Stimulated activated CD4-positive, alpha-beta T cell treated with anti-CD3 and anti-CD28 coated beads, Interleukin-1b, Interleukin-23, amount 100 ng/mL, for 1 hour (primary cell): ENCODE measurements at regions not wholly inside any gene's neighbourhood (a gene's known extent, or its start where the extent isn't known, plus 50 kb on each side); places are given as distances from the start of the nearest gene placed in this dataset.
"Not testable (repeated sequence)": the region's sequence is repeated elsewhere in the genome, so short reads cannot be mapped to it uniquely, and the experiment has no call there.

Experiments used
- DNase-seq, 2 donors: peaks; one replicate each; pipeline ENCODE4 v3.0.0-alpha.2; 2020; ENCODE audit warnings: low read depth in 2 of 2

DNA sequence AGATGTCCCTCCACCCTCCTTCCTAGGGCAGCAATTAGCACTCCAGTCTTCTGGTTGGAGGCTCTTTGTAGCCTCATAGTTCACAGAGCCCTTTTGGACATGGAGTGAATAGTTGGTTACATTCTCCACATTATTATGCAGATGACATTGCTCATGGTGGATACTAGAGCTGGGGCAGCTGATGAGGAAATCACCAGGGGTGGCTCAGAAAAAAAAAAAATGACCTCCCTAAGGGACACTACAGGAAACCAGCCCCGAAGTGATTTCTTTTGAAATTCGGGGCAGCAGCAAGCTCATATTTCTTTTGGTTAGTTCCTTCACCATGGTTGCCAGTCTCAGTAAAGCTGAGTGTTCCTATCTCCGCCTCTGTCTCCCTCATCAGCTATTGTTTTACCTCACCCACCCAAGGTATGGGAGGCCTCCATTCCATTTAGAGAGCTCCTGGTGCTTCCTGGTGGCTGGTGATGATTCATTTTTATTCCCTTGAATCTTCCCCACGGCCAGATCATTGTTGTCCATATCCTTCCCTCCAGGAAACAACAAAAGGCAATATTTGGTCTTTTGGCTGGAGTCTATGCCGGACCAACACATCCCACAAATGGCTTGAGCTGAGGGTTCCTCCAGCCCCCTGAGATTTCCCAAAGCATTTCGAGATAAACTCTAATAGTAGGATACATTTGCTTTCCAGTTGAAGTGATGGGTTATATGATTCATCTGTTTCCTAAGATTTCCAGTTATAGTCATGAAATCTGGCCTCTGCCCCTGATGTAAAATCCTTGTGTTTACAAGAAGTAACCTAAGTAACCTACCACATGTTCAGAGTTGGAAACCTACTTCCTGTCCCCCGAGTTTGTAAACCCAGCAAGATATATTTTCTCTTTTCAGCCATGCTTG lies 56.2 kb upstream of the NID2 start:
- no peak for DNase-seq

DNA sequence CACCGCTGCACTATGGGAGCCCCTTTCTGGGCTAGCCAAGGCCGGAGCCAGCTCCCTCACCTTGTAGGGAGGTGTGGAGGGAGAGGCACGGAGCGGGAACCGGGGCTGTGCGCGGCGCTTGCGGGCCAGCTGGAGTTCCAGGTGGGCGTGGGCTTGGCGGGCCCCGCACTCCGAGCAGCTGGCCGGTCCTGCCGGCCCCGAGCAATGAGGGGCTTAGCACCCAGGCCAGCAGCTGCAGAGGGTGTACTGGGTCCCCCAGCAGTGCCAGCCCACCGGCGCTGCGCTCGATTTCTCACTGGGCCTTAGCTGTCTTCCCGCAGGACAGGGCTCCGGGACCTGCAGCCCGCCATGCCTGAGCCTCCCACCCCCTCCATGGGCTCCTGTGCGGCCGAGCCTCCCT lies 53.3 kb upstream of the NID2 start:
- DNase-seq, result not testable (repeated sequence)

DNA sequence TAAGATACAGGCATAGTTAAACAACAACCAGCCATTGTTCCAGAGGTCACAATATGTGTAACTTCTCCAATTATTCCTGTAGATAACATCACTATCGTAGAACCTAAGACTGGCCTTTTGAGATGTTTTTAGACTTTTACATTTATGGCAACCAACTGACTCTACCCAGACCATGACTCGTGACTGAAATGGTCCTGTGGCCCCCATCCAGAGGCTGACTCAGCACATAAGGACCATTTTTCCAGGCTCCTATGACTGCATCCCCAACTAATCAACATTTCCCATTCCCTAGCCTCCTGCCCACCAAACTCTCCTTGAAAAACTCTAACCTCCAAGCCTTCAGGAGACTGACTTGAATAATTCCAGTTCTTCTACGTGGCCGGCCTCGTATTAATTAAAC lies 52.6 kb upstream of the NID2 start:
- DNase-seq, result no peak

DNA sequence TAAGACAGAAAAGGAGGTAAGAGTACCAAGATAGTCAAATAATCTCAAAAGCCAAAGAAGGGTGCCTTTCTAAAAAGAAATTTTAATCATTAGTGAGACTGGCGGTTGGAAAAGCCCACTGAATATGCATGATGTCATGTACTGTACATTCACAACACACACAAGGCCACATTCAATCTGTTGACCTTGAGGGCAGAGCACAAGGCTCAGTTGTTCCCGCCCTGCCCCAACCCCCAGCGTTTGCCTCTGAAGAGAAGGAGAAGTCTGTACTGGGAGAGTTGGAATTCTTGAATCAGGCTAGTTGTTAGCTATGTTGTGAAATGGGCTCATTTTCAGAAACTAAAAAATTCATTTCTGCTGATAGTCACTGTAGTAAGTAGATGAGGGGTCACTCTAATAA lies 50.2 kb upstream of the NID2 start:
- DNase-seq, result no peak
